Umbilical cord (tissue), 1 donor: ENCODE measurements at regions not wholly inside any gene's neighbourhood (a gene's known extent, or its start where the extent isn't known, plus 50 kb on each side); places are given as distances from the start of the nearest gene placed in this dataset.

Experiments used
- DNase-seq: peaks from one replicate; pipeline ENCODE4 v3.0.0-alpha.2; 2015; ENCODE audit warnings: low spot score

- DNase-seq, result peak; percentile 8
Observed at GRCh38 chr2:14516844-14517243, 115.7 kb upstream of the LRATD1 start.

GRCh38 chr2:14517731-14518130 lies 114.8 kb upstream of the LRATD1 start:
- DNase-seq, result no peak

GRCh38 chr2:14520385-14520945 lies 112.1 kb upstream of the LRATD1 start:
- no peak for DNase-seq

- DNase-seq, result no peak
Observed at GRCh38 chr2:14524041-14524802, 108.3 kb upstream of the LRATD1 start.

GRCh38 chr2:14524803-14525080 lies 107.8 kb upstream of the LRATD1 start:
- no peak for DNase-seq

- DNase-seq, result no peak
Observed at GRCh38 chr2:14530506-14530905, 102.0 kb upstream of the LRATD1 start.

- no peak for DNase-seq
Observed at GRCh38 chr2:14533131-14533757, 99.3 kb upstream of the LRATD1 start.

- DNase-seq, result peak; percentile 45
Observed at GRCh38 chr2:14535156-14535555, 97.4 kb upstream of the LRATD1 start.

GRCh38 chr2:14536976-14537375 lies 95.5 kb upstream of the LRATD1 start:
- no peak for DNase-seq

- DNase-seq, result no peak
Observed at GRCh38 chr2:14540015-14540414, 92.5 kb upstream of the LRATD1 start.

GRCh38 chr2:14543284-14543683 lies 89.2 kb upstream of the LRATD1 start:
- DNase-seq, result no peak

GRCh38 chr2:14544247-14544646 lies 88.3 kb upstream of the LRATD1 start:
- no peak for DNase-seq

GRCh38 chr2:14547830-14548229 lies 84.7 kb upstream of the LRATD1 start:
- DNase-seq, result no peak

GRCh38 chr2:14550658-14551057 lies 81.9 kb upstream of the LRATD1 start:
- peak; percentile 21 for DNase-seq

- no peak for DNase-seq
Observed at GRCh38 chr2:14551069-14551468, 81.4 kb upstream of the LRATD1 start.

- no peak for DNase-seq
Observed at GRCh38 chr2:14552286-14552685, 80.2 kb upstream of the LRATD1 start.

- DNase-seq, result no peak
Observed at GRCh38 chr2:14552818-14553217, 79.7 kb upstream of the LRATD1 start.

- DNase-seq, result peak; percentile 9
Observed at GRCh38 chr2:14554849-14555545, 77.5 kb upstream of the LRATD1 start.

GRCh38 chr2:14557111-14557510 lies 75.4 kb upstream of the LRATD1 start:
- DNase-seq, result no peak

GRCh38 chr2:14557916-14558315 lies 74.6 kb upstream of the LRATD1 start:
- no peak for DNase-seq

GRCh38 chr2:14558335-14558919 lies 74.1 kb upstream of the LRATD1 start:
- no peak for DNase-seq

GRCh38 chr2:14560716-14561115 lies 71.8 kb upstream of the LRATD1 start:
- no peak for DNase-seq
